ENCODE measurements at regions not wholly inside any gene's neighbourhood (a gene's known extent, or its start where the extent isn't known, plus 50 kb on each side); places are given as distances from the start of the nearest gene placed in this dataset.

DNA sequence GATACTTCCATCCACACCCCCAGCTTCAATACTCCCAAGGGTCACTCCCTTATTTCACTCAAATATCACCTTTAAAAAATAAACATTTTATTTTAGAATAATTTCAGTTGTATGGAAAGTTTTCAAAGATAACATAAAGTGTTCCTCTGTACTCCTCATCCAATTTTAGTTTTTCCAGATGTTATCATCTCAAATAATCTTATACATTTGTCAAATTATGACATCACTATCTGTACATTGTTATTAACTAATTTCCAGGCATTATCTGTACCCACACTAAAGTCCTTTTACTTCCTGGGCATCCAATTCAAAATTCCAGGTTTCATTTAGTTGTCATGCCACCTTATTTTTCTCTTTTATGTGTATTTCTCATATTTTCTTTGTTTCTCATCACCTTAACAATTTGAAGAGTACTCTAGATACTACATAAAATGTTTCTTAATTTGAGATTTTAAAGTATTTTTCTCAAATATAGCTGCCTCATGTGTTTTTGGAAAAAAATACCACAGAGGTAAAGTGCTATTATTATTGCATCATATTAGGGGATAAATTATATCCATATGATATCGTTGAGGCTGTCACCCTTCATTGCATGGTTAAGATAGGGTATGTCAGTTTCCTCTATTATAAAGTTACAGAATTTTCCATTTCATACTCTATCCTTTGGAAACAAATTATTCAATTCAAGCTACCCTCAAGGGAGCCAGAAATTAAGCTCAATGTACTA lies 571.0 kb downstream of the SLC6A15 start:
- TF ChIP-seq NFE2L2 (conservative IDR thresholded peaks at IDR 0.05; ENCODE audit: low read length) (no peak), CTCF (IDR thresholded peaks at IDR 0.05) (no peak), HDAC2 (IDR thresholded peaks at IDR 0.05) (no peak), NR3C1 (IDR thresholded peaks at IDR 0.05) (no peak)

All from A549 (cell line).